Liver (tissue), 8 donors: ENCODE measurements at regions not wholly inside any gene's neighbourhood (a gene's known extent, or its start where the extent isn't known, plus 50 kb on each side); places are given as distances from the start of the nearest gene placed in this dataset.
A peak's percentile ranks its signal among the peaks of the same experiment; 100 is the strongest.

Experiments
- DNase-seq: peaks from one replicate; pipeline ENCODE4 v3.0.0-alpha.2; 2017; ENCODE audit warnings: low spot score
- H3K27ac ChIP-seq, 2 donors: one replicate each; pipeline ENCODE4 v1.7.0; 2013; ENCODE audit warnings: inconsistent platforms in 2 of 2, low read length in 2 of 2, control low read depth in 1 of 2, low read depth in 1 of 2, mild to moderate bottlenecking in 1 of 2
- H3K27me3 ChIP-seq, 4 donors: one replicate each; pipeline versions ENCODE4 v1.6.1 to v1.7.0; 2013; ENCODE audit warnings: low read length in 3 of 4, inconsistent platforms in 1 of 4, mild to moderate bottlenecking in 1 of 4, moderate library complexity in 1 of 4; ENCODE audit not compliant: control insufficient read depth in 4 of 4, insufficient read depth in 4 of 4
- H3K36me3 ChIP-seq, 4 donors: one replicate each; pipeline versions ENCODE4 v1.6.1 to v1.7.0; 2013; ENCODE audit warnings: low read length in 3 of 4, mild to moderate bottlenecking in 3 of 4, low read depth in 1 of 4, moderate library complexity in 1 of 4; ENCODE audit not compliant: control insufficient read depth in 4 of 4, insufficient read depth in 3 of 4
- H3K4me1 ChIP-seq, 4 donors: one replicate each; pipeline versions ENCODE4 v1.6.1 to v1.7.0; 2013; ENCODE audit warnings: low read length in 3 of 4, mild to moderate bottlenecking in 3 of 4, moderate library complexity in 1 of 4; ENCODE audit not compliant: control insufficient read depth in 4 of 4, insufficient read depth in 4 of 4
- H3K4me3 ChIP-seq, 3 donors: one replicate each; pipeline versions ENCODE4 v1.6.1 to v1.7.0; 2013; ENCODE audit warnings: low read length in 3 of 3, control low read depth in 1 of 3, low read depth in 1 of 3, mild to moderate bottlenecking in 1 of 3
- H3K9ac ChIP-seq, 2 donors: one replicate each; pipeline ENCODE4 v1.7.0; 2013; ENCODE audit warnings: low read length in 2 of 2, mild to moderate bottlenecking in 2 of 2, moderate library complexity in 2 of 2, control low read depth in 1 of 2, low read depth in 1 of 2
- H3K9me3 ChIP-seq, 4 donors: one replicate each; pipeline versions ENCODE4 v1.6.1 to v1.7.0; 2013; ENCODE audit warnings: low read length in 3 of 4; ENCODE audit not compliant: control insufficient read depth in 4 of 4
- ATF3 ChIP-seq: IDR thresholded peaks from 2 replicates; pipeline ENCODE4 v1.6.1; 2016; ENCODE audit warnings: antibody characterized with exemption
- CTCF ChIP-seq: fragments of 150-350 bp; IDR thresholded peaks from 2 replicates; pipeline ENCODE4 v1.5.1; 2017; ENCODE audit warnings: improper control_type of control experiment, low read depth, low read length; ENCODE audit not compliant: missing input control
- FOXA1 ChIP-seq: IDR thresholded peaks from 2 replicates; pipeline ENCODE4 v1.6.1; 2016; ENCODE audit warnings: antibody characterized with exemption
- GABPA ChIP-seq, 2 donors: IDR thresholded peaks in 1 of 2; conservative IDR thresholded peaks in 1 of 2; 2 replicates each; pipeline ENCODE4 v1.6.1; 2016; ENCODE audit warnings: antibody characterized with exemption in 2 of 2, mild to moderate bottlenecking in 1 of 2, moderate library complexity in 1 of 2
- HNF4A ChIP-seq, 2 donors: conservative IDR thresholded peaks; 2 replicates each; pipeline ENCODE4 v1.6.1; 2016; ENCODE audit warnings: antibody characterized with exemption in 2 of 2, mild to moderate bottlenecking in 2 of 2
- HNF4G ChIP-seq: IDR thresholded peaks from 2 replicates; pipeline ENCODE4 v1.6.1; 2016; ENCODE audit warnings: antibody characterized with exemption
- JUND ChIP-seq, 2 donors: IDR thresholded peaks; 2 replicates each; pipeline ENCODE4 v1.6.1; 2016; ENCODE audit warnings: antibody characterized with exemption in 2 of 2
- MAX ChIP-seq: IDR thresholded peaks from 2 replicates; pipeline ENCODE4 v1.6.1; 2016; ENCODE audit warnings: antibody characterized with exemption
- NR2F2 ChIP-seq: IDR thresholded peaks from 2 replicates; pipeline ENCODE4 v1.6.1; 2016; ENCODE audit warnings: antibody characterized with exemption
- RAD21 ChIP-seq, 2 donors: IDR thresholded peaks; 2 replicates each; pipeline ENCODE4 v1.6.1; 2016; ENCODE audit warnings: antibody characterized with exemption in 2 of 2, mild to moderate bottlenecking in 2 of 2
- REST ChIP-seq: IDR thresholded peaks from 2 replicates; pipeline ENCODE4 v1.6.1; 2016; ENCODE audit warnings: antibody characterized with exemption, mild to moderate bottlenecking
- RXRA ChIP-seq, 2 donors: IDR thresholded peaks; 2 replicates each; pipeline ENCODE4 v1.6.1; 2017 to 2018; ENCODE audit warnings: antibody characterized with exemption in 2 of 2, mild to moderate bottlenecking in 1 of 2
- SP1 ChIP-seq: IDR thresholded peaks from 2 replicates; pipeline ENCODE4 v1.6.1; 2018; ENCODE audit warnings: antibody characterized with exemption, mild to moderate bottlenecking
- ZBTB33 ChIP-seq: IDR thresholded peaks from 2 replicates; pipeline ENCODE4 v1.6.1; 2016; ENCODE audit warnings: antibody characterized with exemption
- WGBS: extraction: QIAGEN DNeasy Blood & Tissue Kit; methylation state at CpG from one replicate; pipeline ENCODE4 v1.1.7; 2013; 5-methylcytosine and 5-hydroxymethylcytosine counted together
- donor health status: healthy.
- donor health status: healthy.
- donor health status: healthy.
- donor health status: healthy.
- donor health status: healthy.

GRCh38 chr7:52365349-52365748 is 670.1 kb upstream of the POM121L12 start (continued):
- no peak for TF ChIP-seq ZBTB33

- H3K9me3 ChIP-seq: no peaks in the 10 kb centered on the region
- TF ChIP-seq HNF4A (conservative IDR thresholded peaks at IDR 0.05) (no peak), GABPA (IDR thresholded peaks at IDR 0.05 in 1 of 2, conservative IDR thresholded peaks at IDR 0.05 in 1 of 2) (no peak), HNF4G (no peak), JUND (IDR thresholded peaks at IDR 0.05) (no peak), NR2F2 (no peak), CTCF (no peak), RAD21 (IDR thresholded peaks at IDR 0.05) (no peak), MAX (no peak), FOXA1 (no peak)
- peaks cover 0 to 13% (median 1%) of the 10 kb centered on the region in 4 donors for H3K4me1 ChIP-seq
- WGBS: 86% methylated on average over 19 of the region's 19 CpGs
- H3K27ac ChIP-seq: no peak overlapping the region
- H3K36me3 ChIP-seq: no peaks in the 10 kb centered on the region
- DNase-seq: no peak
- H3K4me3 ChIP-seq: no peak overlapping the region
- no peaks in the 10 kb centered on the region for H3K27me3 ChIP-seq
- no peak overlapping the region for H3K9ac ChIP-seq
Observed at GRCh38 chr7:52362521-52362920, 672.9 kb upstream of the POM121L12 start.

- WGBS: 64% methylated on average over 3 of the region's 3 CpGs
- Histone ChIP-seq H3K9ac (no peak overlapping the region), H3K4me3 (no peak overlapping the region), H3K4me1 (peaks cover 0 to 4% (median under 1%) of the 10 kb centered on the region in 4 donors), H3K27me3 (no peaks in the 10 kb centered on the region), H3K9me3 (no peaks in the 10 kb centered on the region), H3K36me3 (no peaks in the 10 kb centered on the region), H3K27ac (no peak overlapping the region)
- TF ChIP-seq ATF3 (no peak), SP1 (no peak)
- DNase-seq: no peak
Observed at GRCh38 chr7:52360541-52360940, 674.9 kb upstream of the POM121L12 start.

- Histone ChIP-seq H3K9ac (no peak overlapping the region), H3K27ac (no peak overlapping the region), H3K27me3 (no peaks in the 10 kb centered on the region), H3K9me3 (no peaks in the 10 kb centered on the region), H3K4me3 (no peak overlapping the region), H3K36me3 (no peaks in the 10 kb centered on the region), H3K4me1 (peaks cover 0 to 1% (median 0%) of the 10 kb centered on the region in 4 donors)
- TF ChIP-seq RXRA (IDR thresholded peaks at IDR 0.05) (no peak), REST (peak; percentile 92)
- no peak for DNase-seq
- 66% methylated on average over 3 of the region's 3 CpGs for WGBS
Observed at GRCh38 chr7:52355053-52355452, 680.4 kb upstream of the POM121L12 start.
